ENCODE measurements at regions not wholly inside any gene's neighbourhood (a gene's known extent, or its start where the extent isn't known, plus 50 kb on each side); places are given as distances from the start of the nearest gene placed in this dataset.

- no peak overlapping the region for H3K4me3 ChIP-seq (ENCODE audit: low read depth, low read length)
- no peak for TF ChIP-seq CTCF (IDR thresholded peaks at IDR 0.05; ENCODE audit: insufficient read depth, low read length)
- peak; percentile 95 for DNase-seq (ENCODE audit: low read depth)
These were observed 119.6 kb upstream of the PMFBP1 start for GRCh38 chr16:72291531-72291981.

- no peak for TF ChIP-seq CTCF (IDR thresholded peaks at IDR 0.05; ENCODE audit: insufficient read depth, low read length)
- no peak overlapping the region for H3K4me3 ChIP-seq (ENCODE audit: low read depth, low read length)
- DNase-seq (ENCODE audit: low read depth) = peak; percentile 77
These were observed 119.2 kb upstream of the PMFBP1 start for GRCh38 chr16:72291121-72291520.

- DNase-seq (ENCODE audit: low read depth) = no peak
- H3K4me3 ChIP-seq (ENCODE audit: low read depth, low read length) = no peak overlapping the region
- no peak for TF ChIP-seq CTCF (IDR thresholded peaks at IDR 0.05; ENCODE audit: insufficient read depth, low read length)
These were observed 115.7 kb upstream of the PMFBP1 start for GRCh38 chr16:72287649-72288048.

GRCh38 chr16:72286936-72287620, 115.1 kb upstream of the PMFBP1 start:
- TF ChIP-seq CTCF (IDR thresholded peaks at IDR 0.05; ENCODE audit: insufficient read depth, low read length) = no peak
- no peak overlapping the region for H3K4me3 ChIP-seq (ENCODE audit: low read depth, low read length)
- DNase-seq (ENCODE audit: low read depth) = no peak

GRCh38 chr16:72285728-72286127, 113.8 kb upstream of the PMFBP1 start:
- no peak for DNase-seq (ENCODE audit: low read depth)
- no peak overlapping the region for H3K4me3 ChIP-seq (ENCODE audit: low read depth, low read length)
- TF ChIP-seq CTCF (IDR thresholded peaks at IDR 0.05; ENCODE audit: insufficient read depth, low read length) = no peak

GRCh38 chr16:72285324-72285723, 113.4 kb upstream of the PMFBP1 start:
- TF ChIP-seq CTCF (IDR thresholded peaks at IDR 0.05; ENCODE audit: insufficient read depth, low read length) = no peak
- no peak overlapping the region for H3K4me3 ChIP-seq (ENCODE audit: low read depth, low read length)
- no peak for DNase-seq (ENCODE audit: low read depth)

All from fibroblast of the aortic adventitia (primary cell).